Liver (tissue), 8 donors: ENCODE measurements at regions not wholly inside any gene's neighbourhood (a gene's known extent, or its start where the extent isn't known, plus 50 kb on each side); places are given as distances from the start of the nearest gene placed in this dataset.

Experiments used
- DNase-seq: peaks from one replicate; pipeline ENCODE4 v3.0.0-alpha.2; 2017; ENCODE audit warnings: low spot score
- H3K27ac ChIP-seq, 2 donors: one replicate each; pipeline ENCODE4 v1.7.0; 2013; ENCODE audit warnings: inconsistent platforms in 2 of 2, low read length in 2 of 2, control low read depth in 1 of 2, low read depth in 1 of 2, mild to moderate bottlenecking in 1 of 2
- H3K27me3 ChIP-seq, 4 donors: one replicate each; pipeline versions ENCODE4 v1.6.1 to v1.7.0; 2013; ENCODE audit warnings: low read length in 3 of 4, inconsistent platforms in 1 of 4, mild to moderate bottlenecking in 1 of 4, moderate library complexity in 1 of 4; ENCODE audit not compliant: control insufficient read depth in 4 of 4, insufficient read depth in 4 of 4
- H3K36me3 ChIP-seq, 4 donors: one replicate each; pipeline versions ENCODE4 v1.6.1 to v1.7.0; 2013; ENCODE audit warnings: low read length in 3 of 4, mild to moderate bottlenecking in 3 of 4, low read depth in 1 of 4, moderate library complexity in 1 of 4; ENCODE audit not compliant: control insufficient read depth in 4 of 4, insufficient read depth in 3 of 4
- H3K4me1 ChIP-seq, 4 donors: one replicate each; pipeline versions ENCODE4 v1.6.1 to v1.7.0; 2013; ENCODE audit warnings: low read length in 3 of 4, mild to moderate bottlenecking in 3 of 4, moderate library complexity in 1 of 4; ENCODE audit not compliant: control insufficient read depth in 4 of 4, insufficient read depth in 4 of 4
- H3K4me3 ChIP-seq, 3 donors: one replicate each; pipeline versions ENCODE4 v1.6.1 to v1.7.0; 2013; ENCODE audit warnings: low read length in 3 of 3, control low read depth in 1 of 3, low read depth in 1 of 3, mild to moderate bottlenecking in 1 of 3
- H3K9ac ChIP-seq, 2 donors: one replicate each; pipeline ENCODE4 v1.7.0; 2013; ENCODE audit warnings: low read length in 2 of 2, mild to moderate bottlenecking in 2 of 2, moderate library complexity in 2 of 2, control low read depth in 1 of 2, low read depth in 1 of 2
- H3K9me3 ChIP-seq, 4 donors: one replicate each; pipeline versions ENCODE4 v1.6.1 to v1.7.0; 2013; ENCODE audit warnings: low read length in 3 of 4; ENCODE audit not compliant: control insufficient read depth in 4 of 4
- ATF3 ChIP-seq: IDR thresholded peaks from 2 replicates; pipeline ENCODE4 v1.6.1; 2016; ENCODE audit warnings: antibody characterized with exemption
- CTCF ChIP-seq: fragments of 150-350 bp; IDR thresholded peaks from 2 replicates; pipeline ENCODE4 v1.5.1; 2017; ENCODE audit warnings: improper control_type of control experiment, low read depth, low read length; ENCODE audit not compliant: missing input control
- EGR1 ChIP-seq, 2 donors: IDR thresholded peaks; 2 replicates each; pipeline ENCODE4 v1.6.1; 2016 to 2018; ENCODE audit warnings: antibody characterized with exemption in 2 of 2, low read depth in 2 of 2
- FOXA1 ChIP-seq: IDR thresholded peaks from 2 replicates; pipeline ENCODE4 v1.6.1; 2016; ENCODE audit warnings: antibody characterized with exemption
- FOXA2 ChIP-seq: IDR thresholded peaks from 2 replicates; pipeline ENCODE4 v1.6.1; 2016; ENCODE audit warnings: antibody characterized with exemption
- HNF4A ChIP-seq, 2 donors: conservative IDR thresholded peaks; 2 replicates each; pipeline ENCODE4 v1.6.1; 2016; ENCODE audit warnings: antibody characterized with exemption in 2 of 2, mild to moderate bottlenecking in 2 of 2
- HNF4G ChIP-seq: IDR thresholded peaks from 2 replicates; pipeline ENCODE4 v1.6.1; 2016; ENCODE audit warnings: antibody characterized with exemption
- JUND ChIP-seq, 2 donors: IDR thresholded peaks; 2 replicates each; pipeline ENCODE4 v1.6.1; 2016; ENCODE audit warnings: antibody characterized with exemption in 2 of 2
- NR2F2 ChIP-seq: IDR thresholded peaks from 2 replicates; pipeline ENCODE4 v1.6.1; 2016; ENCODE audit warnings: antibody characterized with exemption
- RAD21 ChIP-seq, 2 donors: IDR thresholded peaks; 2 replicates each; pipeline ENCODE4 v1.6.1; 2016; ENCODE audit warnings: antibody characterized with exemption in 2 of 2, mild to moderate bottlenecking in 2 of 2
- REST ChIP-seq: IDR thresholded peaks from 2 replicates; pipeline ENCODE4 v1.6.1; 2016; ENCODE audit warnings: antibody characterized with exemption, mild to moderate bottlenecking
- RXRA ChIP-seq, 2 donors: IDR thresholded peaks; 2 replicates each; pipeline ENCODE4 v1.6.1; 2017 to 2018; ENCODE audit warnings: antibody characterized with exemption in 2 of 2, mild to moderate bottlenecking in 1 of 2
- SP1 ChIP-seq: IDR thresholded peaks from 2 replicates; pipeline ENCODE4 v1.6.1; 2018; ENCODE audit warnings: antibody characterized with exemption, mild to moderate bottlenecking
- TAF1 ChIP-seq: conservative IDR thresholded peaks from 2 replicates; pipeline ENCODE4 v1.6.1; 2016; ENCODE audit warnings: antibody characterized with exemption, mild to moderate bottlenecking
- YY1 ChIP-seq: IDR thresholded peaks from 2 replicates; pipeline ENCODE4 v1.6.1; 2016; ENCODE audit warnings: antibody characterized with exemption, mild to moderate bottlenecking
- ZBTB33 ChIP-seq: IDR thresholded peaks from 2 replicates; pipeline ENCODE4 v1.6.1; 2016; ENCODE audit warnings: antibody characterized with exemption
- WGBS: extraction: QIAGEN DNeasy Blood & Tissue Kit; methylation state at CpG from one replicate; pipeline ENCODE4 v1.1.7; 2013; 5-methylcytosine and 5-hydroxymethylcytosine counted together
- donor health status: healthy.
- donor health status: healthy.
- donor health status: healthy.
- donor health status: healthy.
- donor health status: healthy.

- no peaks in the 10 kb centered on the region for H3K9me3 ChIP-seq
- DNase-seq = no peak
- WGBS = 81% methylated on average over 3 of the region's 3 CpGs
These were observed 51.2 kb downstream of the PABIR2 start for GRCh38 chrX:134745636-134746409.

GRCh38 chrX:134743091-134743490 is 53.9 kb downstream of the PABIR2 start:
- TF ChIP-seq REST (no peak), FOXA2 (no peak), RAD21 (IDR thresholded peaks at IDR 0.05) (no peak), NR2F2 (no peak), EGR1 (IDR thresholded peaks at IDR 0.05; ENCODE audit: low read depth in 2 of 2) (no peak), HNF4A (conservative IDR thresholded peaks at IDR 0.05) (no peak), TAF1 (no peak), ATF3 (no peak), RXRA (IDR thresholded peaks at IDR 0.05) (no peak), SP1 (no peak), HNF4G (no peak), ZBTB33 (no peak), FOXA1 (no peak), JUND (IDR thresholded peaks at IDR 0.05) (no peak)
- Histone ChIP-seq H3K36me3 (no peaks in the 10 kb centered on the region), H3K9me3 (peaks cover 0 to 2% (median 0%) of the 10 kb centered on the region in 4 donors), H3K9ac (no peak overlapping the region), H3K27ac (no peak overlapping the region), H3K27me3 (no peaks in the 10 kb centered on the region), H3K4me3 (no peak overlapping the region), H3K4me1 (no peaks in the 10 kb centered on the region)
- 89% methylated on average over 1 of the region's 1 CpG for WGBS
- DNase-seq = no peak

More at GRCh38 chrX:134745636-134746409, 51.2 kb downstream of the PABIR2 start:
- Histone ChIP-seq H3K27me3 (no peaks in the 10 kb centered on the region), H3K36me3 (no peaks in the 10 kb centered on the region), H3K4me1 (no peaks in the 10 kb centered on the region), H3K27ac (no peak overlapping the region), H3K4me3 (no peak overlapping the region), H3K9ac (no peak overlapping the region)
- no peak for TF ChIP-seq HNF4G
- TF ChIP-seq RAD21 (IDR thresholded peaks at IDR 0.05) = no peak
- no peak for TF ChIP-seq TAF1
- TF ChIP-seq CTCF = no peak
- TF ChIP-seq SP1 = no peak
- no peak for TF ChIP-seq YY1
